HL-60 (cell line): ENCODE measurements at regions not wholly inside any gene's neighbourhood (a gene's known extent, or its start where the extent isn't known, plus 50 kb on each side); places are given as distances from the start of the nearest gene placed in this dataset.

Experiments
- CTCF ChIP-seq: IDR thresholded peaks from one replicate; pipeline ENCODE4 v1.5.1; 2011; ENCODE audit warnings: low read length, control low read depth, inconsistent platforms; ENCODE audit not compliant: insufficient read depth
- GABPA ChIP-seq: IDR thresholded peaks from 2 replicates; pipeline ENCODE4 v1.6.1; 2012; ENCODE audit warnings: low read depth
- POLR2AphosphoS5 ChIP-seq: IDR thresholded peaks from 2 replicates; pipeline ENCODE4 v1.6.1; 2012; ENCODE audit warnings: low read depth
- REST ChIP-seq: IDR thresholded peaks from 2 replicates; pipeline ENCODE4 v1.6.1; 2012; ENCODE audit warnings: low read depth; ENCODE audit not compliant: insufficient replicate concordance
- SPI1 ChIP-seq: IDR thresholded peaks from 2 replicates; pipeline ENCODE4 v1.6.1; 2012; ENCODE audit warnings: low read depth, mild to moderate bottlenecking, borderline replicate concordance

- TF ChIP-seq CTCF (no peak), REST (no peak), POLR2AphosphoS5 (no peak), SPI1 (no peak), GABPA (no peak)
Measured at GRCh38 chr4:3847211-3847940, 81.2 kb downstream of the ADRA2C start.
